H1 (cell line): ENCODE measurements at regions not wholly inside any gene's neighbourhood (a gene's known extent, or its start where the extent isn't known, plus 50 kb on each side); places are given as distances from the start of the nearest gene placed in this dataset.

Source experiments
- CBX5 ChIP-seq: fragments of 300-800, 300-1000 bp; sonication (generic); IDR thresholded peaks from 2 replicates; pipeline ENCODE4 v1.7.1; 2016; ENCODE audit warnings: antibody characterized with exemption, low read length, low read depth
- CBX8 ChIP-seq: fragments of 300-800, 300-1000 bp; sonication (generic); IDR thresholded peaks from 2 replicates; pipeline ENCODE4 v1.7.1; 2016; ENCODE audit warnings: low read depth, low read length, borderline replicate concordance
- CHD7 ChIP-seq: fragments of 300-600 bp; sonication (generic); IDR thresholded peaks from 2 replicates; pipeline ENCODE4 v1.7.1; 2012; ENCODE audit warnings: low read length, moderate library complexity, mild to moderate bottlenecking, inconsistent platforms; ENCODE audit not compliant: insufficient replicate concordance
- CREB1 ChIP-seq: IDR thresholded peaks from 2 replicates; pipeline ENCODE4 v1.6.1; 2012; ENCODE audit warnings: inconsistent platforms
- KDM1A ChIP-seq: fragments of 200-600, 300-600 bp; sonication (generic); IDR thresholded peaks from 2 replicates; pipeline ENCODE4 v1.7.1; 2016; ENCODE audit warnings: mild to moderate bottlenecking, low read length, borderline replicate concordance
- RBBP5 ChIP-seq: IDR thresholded peaks from 2 replicates; pipeline ENCODE4 v1.7.1; 2012; ENCODE audit warnings: low read depth, mild to moderate bottlenecking, inconsistent platforms, low read length, moderate library complexity, borderline replicate concordance
- TBP ChIP-seq: IDR thresholded peaks from 2 replicates; pipeline ENCODE4 v1.6.1; 2011; ENCODE audit warnings: low read depth, low read length, improper control_type of control experiment
- ZNF274 ChIP-seq: IDR thresholded peaks from 2 replicates; pipeline ENCODE4 v1.7.0; 2012; ENCODE audit warnings: low read length, borderline replicate concordance; ENCODE audit errors: extremely low read depth
- TF ChIP-seq, protein P1 (sequence below): IDR thresholded peaks from 2 replicates; pipeline ENCODE4 v1.6.1; 2011; ENCODE audit warnings: low read depth, mild to moderate bottlenecking, low read length; ENCODE audit not compliant: insufficient read depth
- TF ChIP-seq, protein P2 (sequence below): IDR thresholded peaks from 2 replicates; pipeline ENCODE4 v1.6.1; 2011; ENCODE audit warnings: low read length, improper control_type of control experiment

DNA sequence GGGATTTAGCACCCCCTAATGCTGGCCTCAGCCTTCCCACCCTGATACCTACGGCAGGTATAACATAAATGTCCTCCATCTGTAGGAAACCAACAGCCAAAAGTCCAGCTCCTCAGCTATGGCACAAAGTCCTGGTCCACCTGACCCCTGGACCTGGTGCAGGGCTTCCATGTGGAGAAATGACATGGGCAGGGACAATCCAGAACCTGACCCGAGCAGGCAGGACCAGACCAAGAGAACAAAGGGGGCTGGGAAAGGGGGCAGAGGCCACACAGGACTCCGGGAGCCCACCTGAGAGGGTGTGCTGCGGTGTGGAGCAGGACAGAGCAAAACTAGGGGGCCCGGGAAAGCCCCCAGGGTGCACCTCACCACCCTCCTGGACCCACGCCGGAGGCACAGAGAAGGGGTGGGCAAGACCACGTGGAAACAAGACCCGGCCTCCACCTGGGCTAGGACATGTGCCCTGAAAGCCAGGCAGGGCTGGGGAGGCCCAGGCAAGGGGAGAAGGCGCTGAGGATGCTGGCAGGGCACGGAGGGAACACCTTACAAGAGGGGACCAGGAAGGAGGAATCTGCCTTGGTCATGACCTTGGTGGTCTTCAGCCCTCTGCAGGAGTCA, 368.9 kb downstream of the SHANK2 start (continued):
- TF ChIP-seq CHD7: no peak
- TF ChIP-seq RBBP5: no peak
- TF ChIP-seq, protein P1, sequence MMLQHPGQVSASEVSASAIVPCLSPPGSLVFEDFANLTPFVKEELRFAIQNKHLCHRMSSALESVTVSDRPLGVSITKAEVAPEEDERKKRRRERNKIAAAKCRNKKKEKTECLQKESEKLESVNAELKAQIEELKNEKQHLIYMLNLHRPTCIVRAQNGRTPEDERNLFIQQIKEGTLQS: no peak
- TF ChIP-seq CBX8: no peak
- TF ChIP-seq, protein P2, sequence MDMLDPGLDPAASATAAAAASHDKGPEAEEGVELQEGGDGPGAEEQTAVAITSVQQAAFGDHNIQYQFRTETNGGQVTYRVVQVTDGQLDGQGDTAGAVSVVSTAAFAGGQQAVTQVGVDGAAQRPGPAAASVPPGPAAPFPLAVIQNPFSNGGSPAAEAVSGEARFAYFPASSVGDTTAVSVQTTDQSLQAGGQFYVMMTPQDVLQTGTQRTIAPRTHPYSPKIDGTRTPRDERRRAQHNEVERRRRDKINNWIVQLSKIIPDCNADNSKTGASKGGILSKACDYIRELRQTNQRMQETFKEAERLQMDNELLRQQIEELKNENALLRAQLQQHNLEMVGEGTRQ: no peak
- no peak for TF ChIP-seq KDM1A
- no peak for TF ChIP-seq ZNF274
- TF ChIP-seq CREB1: no peak
- no peak for TF ChIP-seq CBX5
- TF ChIP-seq TBP: no peak
